ENCODE measurements at regions not wholly inside any gene's neighbourhood (a gene's known extent, or its start where the extent isn't known, plus 50 kb on each side); places are given as distances from the start of the nearest gene placed in this dataset.

GRCh38 chr10:61067671-61068336 lies 123.8 kb upstream of the RHOBTB1 start:
- no peak for TF ChIP-seq CTCF (conservative IDR thresholded peaks at IDR 0.05; ENCODE audit: low read depth, low read length)
- no peak for TF ChIP-seq EZH2 (IDR thresholded peaks at IDR 0.05; ENCODE audit: borderline replicate concordance, low read depth, low read length, poor library complexity, severe bottlenecking)
